ENCODE measurements at regions not wholly inside any gene's neighbourhood (a gene's known extent, or its start where the extent isn't known, plus 50 kb on each side); places are given as distances from the start of the nearest gene placed in this dataset.

DNA sequence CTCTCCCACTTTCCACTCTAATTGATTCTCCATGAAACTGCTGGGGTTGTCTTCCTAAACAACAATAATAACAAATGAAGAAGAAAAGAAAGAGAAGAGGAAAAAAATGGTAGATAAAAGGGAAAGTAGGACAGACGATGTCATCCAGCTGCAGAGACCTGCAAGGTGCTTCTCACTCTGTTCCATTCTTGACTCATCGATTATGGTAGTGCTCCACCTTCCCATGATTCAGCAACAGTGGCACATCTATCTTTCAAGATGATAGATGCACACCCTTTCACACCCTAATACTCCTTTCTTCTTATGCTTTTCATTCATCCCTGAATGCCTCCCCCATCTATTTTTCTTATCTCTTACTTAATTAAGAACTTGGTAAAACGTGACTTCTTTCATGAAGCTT lies 610.2 kb downstream of the NR4A2 start:
- TF ChIP-seq, protein P1, sequence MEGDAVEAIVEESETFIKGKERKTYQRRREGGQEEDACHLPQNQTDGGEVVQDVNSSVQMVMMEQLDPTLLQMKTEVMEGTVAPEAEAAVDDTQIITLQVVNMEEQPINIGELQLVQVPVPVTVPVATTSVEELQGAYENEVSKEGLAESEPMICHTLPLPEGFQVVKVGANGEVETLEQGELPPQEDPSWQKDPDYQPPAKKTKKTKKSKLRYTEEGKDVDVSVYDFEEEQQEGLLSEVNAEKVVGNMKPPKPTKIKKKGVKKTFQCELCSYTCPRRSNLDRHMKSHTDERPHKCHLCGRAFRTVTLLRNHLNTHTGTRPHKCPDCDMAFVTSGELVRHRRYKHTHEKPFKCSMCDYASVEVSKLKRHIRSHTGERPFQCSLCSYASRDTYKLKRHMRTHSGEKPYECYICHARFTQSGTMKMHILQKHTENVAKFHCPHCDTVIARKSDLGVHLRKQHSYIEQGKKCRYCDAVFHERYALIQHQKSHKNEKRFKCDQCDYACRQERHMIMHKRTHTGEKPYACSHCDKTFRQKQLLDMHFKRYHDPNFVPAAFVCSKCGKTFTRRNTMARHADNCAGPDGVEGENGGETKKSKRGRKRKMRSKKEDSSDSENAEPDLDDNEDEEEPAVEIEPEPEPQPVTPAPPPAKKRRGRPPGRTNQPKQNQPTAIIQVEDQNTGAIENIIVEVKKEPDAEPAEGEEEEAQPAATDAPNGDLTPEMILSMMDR (IDR thresholded peaks at IDR 0.05) = no peak
- no peak for TF ChIP-seq POLR2A (IDR thresholded peaks at IDR 0.05)

All from Peyer's patch (tissue), 4 donors.